HT-29 (cell line): ENCODE measurements at regions not wholly inside any gene's neighbourhood (a gene's known extent, or its start where the extent isn't known, plus 50 kb on each side); places are given as distances from the start of the nearest gene placed in this dataset.
"Not testable (repeated sequence)": the region's sequence is repeated elsewhere in the genome, so short reads cannot be mapped to it uniquely, and the experiment has no call there.

Source experiments
- DNase-seq: peaks from one replicate; pipeline ENCODE4 v3.0.0-alpha.2; 2015; ENCODE audit warnings: low spot score

DNA sequence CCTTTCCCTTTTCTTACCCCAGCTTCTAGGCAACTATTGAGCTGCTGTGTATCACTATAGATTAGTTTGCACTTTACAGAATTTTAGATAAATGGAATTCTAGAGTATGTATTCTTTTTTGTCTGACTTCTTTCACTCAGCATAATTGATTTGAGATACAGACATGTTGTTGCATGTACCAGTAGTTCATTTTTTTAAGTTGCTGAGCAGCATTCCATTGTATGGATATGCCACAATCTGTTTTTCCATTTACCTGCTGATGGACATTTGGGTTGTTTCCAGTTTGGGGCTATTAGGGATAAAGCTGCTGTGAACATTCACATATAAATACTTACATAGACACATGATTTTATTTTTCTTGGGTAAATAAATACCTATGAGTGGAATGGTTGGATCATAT, 135.7 kb downstream of the IGF1 start:
- DNase-seq, result no peak

DNA sequence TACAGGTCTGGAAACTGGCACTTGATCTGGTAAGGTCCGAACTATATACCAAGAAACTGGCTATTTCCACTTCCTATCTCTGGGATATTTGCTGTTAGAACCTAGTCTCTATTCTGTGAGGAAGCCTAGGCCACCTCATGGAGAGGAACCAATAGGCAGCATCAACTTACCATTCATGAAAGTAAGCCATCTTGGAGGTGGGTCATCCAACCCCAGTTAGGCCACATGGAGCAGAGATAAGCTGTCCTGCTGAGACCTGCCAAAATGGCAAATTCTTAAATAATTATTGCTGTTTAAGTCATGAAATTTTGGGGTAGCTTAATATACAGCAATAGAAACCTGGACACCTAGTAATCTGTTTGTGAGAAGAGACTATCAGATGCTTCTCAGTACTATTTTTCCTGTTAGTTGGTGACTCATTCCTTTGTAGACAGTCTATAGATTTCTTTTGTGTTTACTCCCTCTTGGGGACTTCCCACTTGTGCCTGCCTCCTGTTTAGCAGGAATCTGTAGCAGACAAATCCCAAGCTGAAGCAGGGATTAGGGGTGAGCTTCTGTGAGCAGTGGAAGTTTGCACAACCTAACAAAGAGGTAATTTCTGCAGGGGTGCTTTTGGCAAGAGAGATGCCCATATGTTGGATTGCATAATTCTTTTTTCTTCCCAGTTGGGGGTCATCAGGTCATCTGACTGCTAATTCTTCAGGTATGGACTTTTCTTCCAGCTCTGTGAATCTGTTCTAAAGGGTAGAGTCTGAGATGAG, 136.8 kb downstream of the IGF1 start:
- DNase-seq, result no peak

DNA sequence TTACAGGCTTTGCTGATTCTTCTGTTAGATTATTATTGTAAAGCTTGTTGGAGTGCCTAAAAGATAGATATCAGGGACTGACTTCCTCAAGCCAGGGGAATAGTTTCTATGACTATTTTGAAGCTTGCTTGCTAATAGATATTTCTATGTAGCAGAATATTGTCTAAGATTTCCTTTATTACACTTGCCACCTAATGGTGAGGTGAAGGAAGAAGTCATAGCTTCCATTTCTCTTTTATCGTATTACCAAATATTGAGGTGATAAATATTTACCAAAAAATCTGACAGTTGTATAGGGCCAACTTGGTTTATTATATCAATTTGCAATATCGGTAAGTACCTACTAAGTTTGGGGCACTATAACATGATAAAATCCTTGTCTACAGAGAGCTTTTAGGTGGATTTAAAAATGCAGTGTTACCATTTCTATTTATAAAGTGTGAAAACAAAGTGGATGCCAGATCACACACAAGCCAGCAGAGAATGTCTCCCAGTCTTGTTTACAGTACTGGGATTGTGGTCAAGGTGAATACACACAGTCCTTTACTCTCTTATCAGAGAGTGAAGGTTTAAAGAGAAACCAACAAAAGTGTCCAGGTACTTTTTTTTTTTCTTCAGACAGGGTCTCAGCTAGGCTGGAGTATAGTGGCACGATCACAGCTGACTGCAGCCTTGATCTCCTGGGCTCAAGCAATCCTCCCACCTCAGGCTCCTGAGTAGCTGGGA, 137.9 kb downstream of the IGF1 start:
- no peak for DNase-seq

DNA sequence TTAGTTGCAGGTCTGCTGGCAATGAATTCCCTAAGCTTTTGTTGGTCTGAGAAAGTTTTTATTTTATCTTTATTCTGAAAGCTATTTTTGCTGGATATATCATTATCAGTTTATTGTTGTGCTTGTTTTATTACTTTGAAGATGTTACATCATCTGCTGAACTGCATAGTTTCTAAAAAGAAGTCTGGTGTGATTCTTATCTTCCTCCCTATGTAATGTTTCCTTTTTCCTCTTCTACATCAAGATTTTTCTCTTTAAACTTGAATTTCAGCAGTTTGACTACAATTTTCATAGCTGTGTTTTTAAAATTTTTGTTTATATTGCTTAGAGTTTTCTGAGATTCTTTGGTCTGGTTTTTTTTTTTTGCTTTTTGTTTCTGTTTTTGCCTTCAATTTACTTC, 137.1 kb upstream of the PMCH start:
- no peak for DNase-seq

DNA sequence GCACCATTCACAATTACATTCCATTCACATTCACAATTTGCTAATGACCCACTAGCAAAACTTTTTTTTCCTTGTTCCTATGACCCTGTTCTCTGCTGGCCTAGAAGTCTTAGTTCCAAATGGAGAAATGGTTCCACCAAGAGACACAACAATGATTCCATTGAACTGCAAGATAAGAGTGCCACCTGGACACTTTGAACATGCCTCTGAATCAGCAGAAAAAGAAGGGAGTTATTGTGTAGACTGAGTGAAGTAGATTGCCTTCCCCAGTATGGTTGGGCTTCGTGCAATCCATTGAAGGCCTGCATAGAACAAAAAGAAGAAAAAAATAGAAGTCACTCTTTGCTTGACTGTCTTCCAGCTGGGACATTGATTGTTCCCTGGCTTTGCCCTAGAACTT, 133.8 kb upstream of the PMCH start:
- no peak for DNase-seq

DNA sequence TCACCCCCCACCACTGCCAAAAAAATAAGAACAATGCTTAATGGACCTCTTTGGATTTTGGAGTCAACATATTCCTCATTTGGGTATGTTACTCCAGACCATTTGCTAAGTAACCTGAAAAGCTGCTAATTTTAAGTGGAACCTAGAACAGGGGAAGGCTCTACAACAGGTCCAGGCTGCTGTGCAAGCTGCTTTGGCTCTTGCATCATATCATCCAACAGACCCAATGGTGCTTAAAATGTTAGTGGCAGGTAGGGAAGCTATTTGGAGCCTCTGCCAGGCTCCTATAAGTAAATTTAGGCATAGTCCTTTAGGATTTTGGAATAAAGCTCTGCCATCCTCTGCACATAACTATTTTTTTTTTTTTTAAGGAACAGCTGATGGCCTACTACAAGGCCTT, 132.2 kb upstream of the PMCH start:
- no peak for DNase-seq

DNA sequence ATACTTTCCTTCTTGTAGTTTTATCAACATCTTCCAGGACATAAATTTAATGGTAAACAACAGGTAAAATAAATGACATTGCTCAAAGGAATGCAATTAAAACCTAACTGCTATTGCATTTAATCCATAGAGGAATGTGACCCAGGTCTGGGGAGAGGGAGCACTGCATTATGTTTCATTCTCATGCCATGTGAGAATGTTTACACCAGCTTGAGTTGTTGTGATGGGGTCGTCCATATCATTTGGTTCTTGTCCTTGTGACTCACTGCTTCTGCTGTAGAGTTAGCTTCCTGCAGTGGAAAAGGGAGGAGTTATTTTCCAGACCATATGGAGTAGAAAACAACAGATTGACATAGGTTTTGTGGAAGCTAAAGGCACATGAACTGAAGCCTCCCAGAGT, 129.3 kb upstream of the PMCH start:
- DNase-seq, result no peak

DNA sequence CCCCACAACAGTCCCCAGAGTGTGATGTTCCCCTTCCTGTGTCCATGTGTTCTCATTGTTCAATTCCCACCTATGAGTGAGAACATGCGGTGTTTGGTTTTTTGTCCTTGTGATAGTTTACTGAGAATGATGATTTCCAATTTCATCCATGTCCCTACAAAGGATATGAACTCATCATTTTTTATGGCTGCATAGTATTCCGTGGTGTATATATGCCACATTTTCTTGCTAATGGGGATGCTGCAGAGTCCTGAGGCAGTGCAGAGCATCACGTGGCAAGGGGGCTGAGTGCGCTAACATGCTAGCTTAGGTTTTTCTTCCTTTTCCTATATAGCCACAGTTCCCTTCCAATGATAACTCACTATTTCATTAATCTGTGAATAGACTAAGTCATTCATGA, 127.5 kb upstream of the PMCH start:
- DNase-seq, result not testable (repeated sequence)

DNA sequence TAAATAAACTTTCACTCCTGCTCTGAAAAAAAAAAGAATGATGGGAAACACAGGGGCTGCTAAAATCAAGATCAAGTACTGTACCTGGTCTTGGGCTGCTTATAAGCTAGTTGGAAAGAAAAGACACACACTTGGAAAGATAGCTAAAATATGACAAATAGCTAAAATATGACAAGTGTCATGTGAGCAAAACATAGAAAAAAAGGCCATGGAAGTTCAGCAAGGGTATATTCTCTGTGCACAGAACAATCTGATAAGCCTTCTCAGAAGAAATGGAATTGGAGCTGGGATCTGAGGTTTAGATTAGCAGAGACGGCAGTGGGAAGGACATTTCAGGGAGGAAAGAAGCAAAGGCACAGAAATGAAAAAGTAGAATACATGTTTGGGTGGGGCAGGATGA, 126.2 kb upstream of the PMCH start:
- DNase-seq, result no peak

DNA sequence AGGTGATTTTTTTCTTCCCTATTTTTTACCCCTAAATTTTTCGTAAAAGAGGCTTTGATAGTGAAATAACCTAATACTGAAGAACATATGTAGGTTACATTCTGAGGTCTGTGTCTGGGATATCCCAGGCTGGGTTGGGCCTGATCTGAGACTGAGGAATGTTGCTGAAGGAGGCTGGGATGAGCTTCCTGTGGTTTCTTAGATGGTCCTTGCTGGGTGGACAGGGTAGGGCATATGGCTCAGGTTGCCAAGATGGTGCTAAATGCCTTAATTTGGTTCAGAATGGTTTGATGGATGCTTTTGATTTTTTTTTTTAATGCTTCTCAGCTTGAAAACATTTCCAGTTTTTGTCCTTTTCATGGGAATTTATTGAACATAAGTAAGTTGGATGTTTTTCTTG, 124.6 kb upstream of the PMCH start:
- no peak for DNase-seq

DNA sequence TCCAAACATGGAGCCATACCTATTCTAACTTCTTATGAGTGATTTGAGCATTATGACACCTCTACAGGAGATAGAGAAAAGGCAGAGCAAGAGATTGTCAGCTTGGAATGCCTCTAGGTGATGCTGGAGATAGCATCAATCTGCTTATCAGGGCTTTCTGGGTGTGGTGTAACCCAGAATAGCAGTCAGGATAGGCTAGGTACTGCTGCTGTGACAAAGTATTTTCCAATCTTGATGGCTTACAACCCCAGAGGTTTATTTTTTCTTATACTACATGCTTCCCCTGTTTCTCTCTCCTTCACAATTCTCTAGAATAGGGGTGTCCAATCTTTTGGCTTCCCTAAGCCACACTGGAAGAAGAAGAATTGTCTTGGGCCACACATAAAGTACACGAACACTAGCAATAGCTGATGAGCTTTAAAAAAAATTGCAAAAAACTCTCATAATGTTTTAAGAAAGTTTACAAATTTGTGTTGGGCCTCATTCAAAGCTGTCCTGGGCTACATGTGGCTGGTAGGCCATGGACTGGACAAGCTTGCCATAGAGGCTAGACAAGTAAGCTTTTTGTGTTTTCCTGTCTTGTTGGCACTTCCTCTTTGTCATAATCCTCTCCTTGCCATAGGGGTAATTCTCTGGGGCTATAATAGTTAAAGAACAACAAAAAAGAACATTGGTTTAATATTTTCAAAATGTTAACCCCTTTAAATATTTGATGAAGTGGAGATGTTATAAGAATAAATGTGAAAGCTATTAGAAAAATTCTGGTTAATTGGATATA, 123.9 kb upstream of the PMCH start:
- DNase-seq, result no peak

DNA sequence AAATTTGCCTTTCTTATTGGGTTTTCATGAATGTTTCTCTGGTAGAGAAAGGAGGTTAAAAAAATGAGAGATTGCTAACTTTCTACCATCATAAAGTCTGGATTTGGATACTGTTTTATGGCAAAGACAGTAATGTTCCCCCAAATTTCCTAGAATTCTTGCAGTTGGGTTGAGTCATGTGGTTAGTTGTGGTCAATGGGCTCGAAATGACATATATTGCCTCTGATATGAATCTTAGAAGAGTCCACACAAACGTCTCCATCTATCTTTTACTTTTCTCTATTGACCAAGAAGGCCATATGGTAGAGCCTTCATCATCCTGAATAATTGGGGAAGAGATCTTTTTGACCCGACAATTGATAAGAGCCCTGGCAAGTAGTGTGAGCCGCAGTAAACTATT, 119.5 kb upstream of the PMCH start:
- DNase-seq, result no peak

DNA sequence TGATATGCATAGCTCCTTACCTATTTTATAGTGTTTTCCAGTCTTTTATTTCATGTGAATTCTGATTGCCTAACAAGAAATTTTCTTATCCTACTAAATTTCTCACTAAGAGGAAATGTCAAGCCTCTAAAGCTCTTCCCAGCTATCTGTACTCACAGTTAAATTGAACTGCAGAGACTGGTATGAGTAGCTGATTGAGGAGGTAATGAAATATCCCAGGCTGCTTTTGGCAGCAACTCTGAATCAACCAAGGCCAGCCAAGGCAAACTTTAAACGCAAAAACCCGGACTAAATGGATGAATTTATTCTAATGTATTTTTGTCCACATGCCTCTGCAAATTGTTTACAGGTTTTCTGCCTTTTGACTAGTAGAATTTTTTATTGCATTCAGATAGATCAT, 119.1 kb upstream of the PMCH start:
- no peak for DNase-seq

DNA sequence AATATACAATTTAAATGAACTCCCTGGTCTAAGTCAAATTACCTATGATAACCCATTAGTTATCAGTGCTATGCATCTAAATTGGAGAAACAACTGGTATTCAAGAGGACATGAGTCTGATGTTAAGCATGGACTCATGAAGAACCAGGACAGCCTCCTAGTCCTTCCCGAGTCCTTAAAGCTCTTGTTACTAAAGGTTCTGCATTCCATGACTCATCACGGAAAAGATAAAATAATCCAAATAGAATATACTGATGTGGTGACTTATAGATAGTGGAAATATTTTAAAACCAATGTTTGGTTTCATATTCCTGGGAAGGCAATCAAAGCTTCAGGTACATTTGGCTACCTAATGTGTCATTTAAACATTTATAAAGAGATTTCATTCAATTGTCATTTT, 117.2 kb upstream of the PMCH start:
- DNase-seq, result no peak

DNA sequence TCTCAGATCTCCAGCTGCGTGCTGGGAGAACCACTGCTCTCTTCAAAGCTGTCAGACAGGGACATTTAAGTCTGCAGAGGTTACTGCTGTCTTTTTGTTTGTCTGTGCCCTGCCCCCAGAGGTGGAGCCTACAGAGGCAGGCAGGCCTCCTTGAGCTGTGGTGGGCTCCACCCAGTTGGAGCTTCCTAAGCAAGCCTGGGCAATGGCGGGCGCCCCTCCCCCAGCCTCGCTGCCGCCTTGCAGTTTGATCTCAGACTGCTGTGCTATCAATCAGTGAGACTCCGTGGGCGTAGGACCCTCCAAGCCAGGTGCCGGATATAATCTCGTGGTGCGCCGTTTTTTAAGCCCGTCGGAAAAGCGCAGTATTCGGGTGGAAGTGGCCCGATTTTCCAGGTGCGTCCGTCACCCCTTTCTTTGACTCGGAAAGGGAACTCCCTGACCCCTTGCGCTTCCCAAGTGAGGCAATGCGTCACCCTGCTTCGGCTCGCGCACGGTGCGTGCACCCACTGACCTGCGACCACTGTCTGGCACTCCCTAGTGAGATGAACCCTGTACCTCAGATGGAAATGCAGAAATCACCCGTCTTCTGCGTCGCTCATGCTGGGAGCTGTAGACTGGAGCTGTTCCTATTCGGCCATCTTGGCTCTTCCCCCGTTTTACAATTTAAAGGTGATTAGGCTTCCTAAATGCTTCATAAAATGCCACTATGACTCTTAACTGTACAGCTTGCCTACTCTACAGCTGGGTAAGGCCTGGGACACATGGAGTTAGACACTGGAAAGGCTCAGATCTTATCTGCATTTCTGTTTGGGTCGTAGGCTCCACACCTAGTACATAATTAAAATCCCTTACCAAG, 115.7 kb upstream of the PMCH start:
- not testable (repeated sequence) for DNase-seq

DNA sequence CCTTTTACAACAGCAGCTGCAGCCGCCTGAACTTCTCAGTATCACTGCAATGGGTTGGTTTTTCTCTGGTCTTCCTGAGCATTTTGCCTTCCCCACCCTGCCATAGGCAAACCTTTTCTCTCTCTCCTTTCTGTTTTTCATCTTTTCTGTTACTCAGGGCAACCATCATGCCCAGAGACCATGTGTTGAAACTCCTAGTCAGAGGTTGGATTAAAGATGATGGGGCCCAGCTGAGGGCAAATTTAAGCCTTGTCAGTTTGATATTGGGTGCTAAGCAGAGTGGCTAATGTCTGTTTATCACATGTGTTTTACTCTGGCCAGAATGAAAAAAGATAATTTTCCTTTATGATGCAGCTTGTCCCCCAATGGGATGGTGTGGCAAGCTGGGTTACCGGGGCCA, 107.9 kb upstream of the PMCH start:
- no peak for DNase-seq

DNA sequence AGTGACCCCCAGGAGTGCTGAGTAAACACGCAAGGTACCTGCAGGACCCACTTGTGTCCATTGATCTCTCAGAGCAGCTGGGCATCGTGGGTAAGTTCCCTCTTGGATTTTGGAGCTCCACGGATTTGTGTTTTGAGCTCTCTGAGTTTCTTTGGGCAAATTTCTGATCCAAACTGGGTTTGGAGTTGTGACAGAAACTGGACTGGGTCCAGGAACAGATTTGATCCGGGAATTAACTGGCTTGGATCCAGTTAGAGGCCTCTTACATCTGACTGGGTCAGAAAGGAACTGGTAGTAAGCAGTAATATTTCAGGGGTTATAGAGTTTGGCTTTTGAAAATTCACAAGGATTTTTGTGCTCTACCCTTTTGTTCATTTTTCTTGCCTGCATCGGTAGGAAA, 107.0 kb upstream of the PMCH start:
- not testable (repeated sequence) for DNase-seq

DNA sequence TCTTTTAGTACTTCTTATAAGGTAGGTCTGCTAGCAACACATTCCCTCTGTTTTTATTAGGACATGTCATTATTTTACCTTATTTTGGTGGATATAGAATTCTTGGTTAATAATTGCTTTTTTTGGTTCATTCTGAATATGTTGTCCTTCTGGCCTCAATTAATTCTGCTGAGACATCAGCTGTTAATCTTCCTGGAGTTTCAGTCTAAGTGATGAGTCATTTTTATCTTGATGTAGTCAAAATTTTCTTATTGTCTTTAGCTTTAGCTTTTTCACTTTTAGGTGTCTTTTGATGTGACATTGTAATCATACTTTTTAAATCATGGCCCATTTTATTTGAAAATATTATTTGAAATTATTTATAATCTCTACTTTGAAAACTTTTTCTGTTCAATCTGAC, 104.9 kb upstream of the PMCH start:
- no peak for DNase-seq

DNA sequence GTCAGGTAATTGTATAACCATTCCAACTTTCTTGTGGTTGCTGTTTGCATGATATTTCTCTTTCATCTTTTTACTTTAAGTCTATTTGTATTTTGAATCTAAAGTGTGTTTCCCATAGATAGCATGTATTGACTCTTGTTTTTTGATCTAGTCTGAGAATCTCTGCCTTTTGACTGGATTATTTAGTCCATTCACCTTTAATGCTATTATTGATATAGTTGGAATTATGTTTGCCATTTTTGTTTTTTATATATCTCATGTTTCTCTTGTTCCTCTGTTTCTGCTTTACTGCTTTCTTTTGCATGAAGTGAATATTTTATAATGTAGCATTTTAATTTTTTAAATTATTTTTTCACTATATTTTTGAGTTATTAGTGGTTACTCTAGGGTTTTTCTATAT, 103.9 kb upstream of the PMCH start:
- DNase-seq, result no peak

DNA sequence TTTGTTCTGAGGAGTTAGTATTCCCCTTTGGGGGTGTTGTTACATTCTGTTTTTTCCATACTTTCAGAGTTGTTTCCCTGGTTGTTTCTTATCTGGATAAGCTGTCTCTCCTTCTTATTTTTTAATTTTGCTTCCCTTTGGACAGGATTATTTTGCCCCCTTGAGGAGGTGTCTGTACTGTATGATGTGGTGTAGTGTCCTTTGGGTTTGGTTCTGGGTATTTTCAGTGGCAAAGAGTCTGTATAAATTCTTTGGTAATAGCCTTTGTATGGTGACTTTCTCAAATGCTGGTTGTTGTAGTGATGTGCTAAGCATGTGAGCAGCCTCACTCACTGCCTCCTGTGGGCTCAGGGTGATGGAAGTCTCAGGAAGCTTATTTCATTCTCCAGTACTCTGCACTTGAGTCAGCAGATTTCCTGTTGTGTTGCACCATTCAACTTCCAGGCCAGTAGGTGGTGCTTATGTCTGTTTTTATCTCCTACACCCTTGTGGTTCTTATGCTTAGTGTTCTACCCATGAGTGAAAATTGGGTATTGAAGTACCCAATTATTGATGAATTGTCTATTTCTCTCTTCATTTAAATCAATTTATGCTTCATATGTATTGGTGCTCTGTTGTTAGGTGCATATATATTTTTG, 103.3 kb upstream of the PMCH start:
- peak; percentile 41 for DNase-seq

DNA sequence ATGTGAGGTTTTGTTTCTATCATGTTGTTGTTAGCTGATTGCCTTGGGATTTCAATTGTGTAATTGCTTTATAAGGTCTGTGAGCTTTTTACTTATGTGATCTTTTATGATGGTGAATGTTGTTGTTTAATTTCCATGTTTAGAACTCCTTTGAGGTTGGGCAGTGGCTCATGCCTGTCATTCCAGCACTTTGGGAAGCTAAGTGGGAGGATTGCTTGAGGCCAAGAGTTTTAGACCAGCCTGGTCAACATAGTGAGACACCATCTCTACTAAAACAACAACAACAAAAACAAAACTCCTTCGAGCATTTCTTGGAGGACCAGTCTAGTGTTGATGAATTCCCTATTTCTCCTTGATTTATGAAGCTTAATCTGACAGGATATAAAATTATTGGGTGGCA, 102.1 kb upstream of the PMCH start:
- no peak for DNase-seq
